Activated CD4-positive, CD25-positive, alpha-beta regulatory T cell treated with anti-CD3 and anti-CD28 coated beads, Interleukin-2, amount 50 U/mL, for 24 hours (primary cell): ENCODE measurements at regions not wholly inside any gene's neighbourhood (a gene's known extent, or its start where the extent isn't known, plus 50 kb on each side); places are given as distances from the start of the nearest gene placed in this dataset.
"Not testable (repeated sequence)": the region's sequence is repeated elsewhere in the genome, so short reads cannot be mapped to it uniquely, and the experiment has no call there.

Experiments used
- ATAC-seq, 2 donors: fragments of 150-1000 bp; cut with Tn5 transposase; one replicate each; pipeline ENCODE4 v1.10.0; 2021; ENCODE audit warnings: mild to moderate bottlenecking in 1 of 2, moderate library complexity in 1 of 2

DNA sequence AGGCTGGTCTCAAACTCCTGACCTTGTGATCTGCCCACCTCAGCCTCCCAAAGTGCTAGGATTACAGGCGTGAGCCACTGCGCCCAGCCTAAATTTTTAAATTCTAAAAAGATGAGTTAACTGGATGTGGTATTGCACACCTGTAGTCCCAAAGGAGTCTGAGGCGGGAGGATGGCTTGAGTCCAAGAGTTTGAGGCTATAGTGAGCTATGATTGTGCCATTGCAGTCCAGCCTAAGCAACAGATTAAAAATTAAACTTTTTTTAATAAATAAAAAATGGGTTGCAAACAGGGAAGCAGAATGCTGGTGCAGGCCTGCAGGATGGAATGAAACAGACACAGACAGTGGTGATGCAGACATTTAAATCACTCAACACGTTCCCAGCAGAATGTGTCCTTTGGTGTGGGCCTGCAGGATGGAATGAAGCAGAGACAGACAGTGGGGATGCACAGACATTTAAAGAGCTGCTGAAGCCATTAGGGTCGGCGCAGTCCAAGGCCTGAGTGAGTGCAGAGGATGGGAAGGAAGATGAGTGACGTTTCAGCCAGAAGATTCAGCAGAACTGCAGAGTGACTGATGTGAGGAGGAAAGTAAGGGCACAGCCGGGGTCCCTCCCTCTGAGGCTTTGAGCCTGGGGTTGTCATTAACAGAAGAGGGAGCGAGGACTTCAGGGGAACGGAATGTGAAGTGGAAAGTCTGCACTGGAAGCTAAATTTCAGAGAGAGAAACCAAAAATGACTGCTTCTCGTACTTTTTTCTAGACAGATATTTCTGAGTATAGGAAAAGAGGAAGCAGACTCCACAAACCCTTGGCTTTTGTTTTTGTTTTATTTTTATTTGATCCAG lies 117.5 kb downstream of the RIN2 start:
- no peak for ATAC-seq

DNA sequence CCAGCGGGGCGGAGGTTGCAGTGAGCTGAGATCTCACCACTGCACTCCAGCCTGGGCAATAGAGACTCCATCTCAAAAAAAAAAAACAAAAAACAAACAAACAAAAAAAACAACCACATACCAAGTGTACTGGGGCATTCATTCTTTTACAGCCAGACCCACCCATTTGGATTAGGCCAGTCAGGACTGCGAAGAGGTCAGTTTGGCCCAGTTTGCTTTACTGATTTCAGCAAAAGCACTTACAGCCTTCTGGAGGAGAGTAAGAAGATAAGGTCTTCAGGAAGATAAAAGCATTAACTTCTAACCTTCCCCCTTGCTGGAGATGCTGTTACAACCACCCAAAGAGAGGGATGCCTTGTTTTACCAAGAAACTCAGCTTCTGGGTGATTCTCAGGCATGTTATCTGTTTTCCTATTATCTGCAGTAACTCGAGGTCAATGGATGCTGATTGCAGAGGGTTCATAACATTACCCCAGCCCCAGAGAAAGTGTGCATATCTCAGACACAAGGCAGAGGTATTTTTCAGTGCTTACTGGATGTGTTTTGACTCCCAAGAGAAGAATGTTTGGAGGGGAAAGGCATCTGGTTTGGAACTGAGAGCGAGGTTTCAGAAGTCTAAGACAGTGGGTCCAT lies 118.9 kb downstream of the RIN2 start:
- ATAC-seq = no peak

DNA sequence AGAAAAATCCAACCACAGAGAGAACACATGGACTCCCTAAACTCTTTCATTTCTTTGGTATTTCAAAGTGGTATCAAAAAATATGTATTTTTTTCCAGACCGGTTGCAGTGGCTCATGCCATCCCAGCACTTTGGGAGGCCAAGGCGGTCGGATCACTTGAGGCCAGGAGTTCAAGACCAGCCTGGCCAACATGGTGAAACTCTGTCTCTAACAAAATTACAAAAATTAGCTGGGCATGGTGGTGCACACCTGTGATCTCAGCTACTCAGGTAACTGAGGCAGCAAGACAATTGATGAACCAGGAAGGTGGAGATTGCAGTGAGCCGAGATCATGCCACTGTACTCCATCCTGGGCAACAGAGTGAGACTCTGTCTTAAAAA lies 121.8 kb downstream of the RIN2 start:
- ATAC-seq = not testable (repeated sequence)

DNA sequence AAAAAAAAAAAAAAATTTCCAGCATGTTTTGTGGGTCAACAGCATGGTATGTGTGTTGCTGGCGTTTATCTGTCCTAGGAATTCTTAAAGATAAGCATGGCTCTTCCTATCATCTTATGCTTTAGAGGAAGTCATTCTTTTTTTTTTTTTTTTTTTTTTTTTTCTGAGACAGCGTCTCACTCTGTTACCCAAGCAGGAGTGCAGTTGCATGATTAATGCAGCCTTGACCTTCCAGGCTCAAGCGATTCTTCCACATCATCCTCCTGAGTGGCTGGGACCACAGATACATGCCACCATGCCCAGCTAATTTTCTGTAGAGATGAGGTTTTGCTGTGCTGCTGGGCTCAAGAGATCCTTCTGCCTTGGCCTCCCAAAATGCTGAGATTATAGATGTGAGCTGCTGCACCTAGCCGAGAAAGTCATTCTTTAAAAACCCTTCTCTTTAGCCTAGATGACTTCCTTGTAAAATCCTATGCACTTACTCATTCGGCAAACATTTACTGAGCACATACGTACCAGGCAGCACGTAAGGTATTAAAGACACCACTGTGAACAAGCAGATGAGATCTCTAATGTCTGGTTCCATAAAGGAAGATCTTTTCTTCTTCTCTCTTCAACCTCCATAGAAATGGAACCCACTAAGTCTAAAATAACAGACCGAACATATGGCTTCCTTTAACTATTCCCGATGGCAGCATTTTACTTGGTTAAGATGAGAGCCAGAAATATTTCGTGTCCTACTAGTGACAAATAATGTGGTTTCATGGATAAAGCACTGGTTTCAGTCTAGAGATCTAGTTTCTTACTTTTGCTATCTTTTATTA lies 122.4 kb downstream of the RIN2 start:
- ATAC-seq = no peak

DNA sequence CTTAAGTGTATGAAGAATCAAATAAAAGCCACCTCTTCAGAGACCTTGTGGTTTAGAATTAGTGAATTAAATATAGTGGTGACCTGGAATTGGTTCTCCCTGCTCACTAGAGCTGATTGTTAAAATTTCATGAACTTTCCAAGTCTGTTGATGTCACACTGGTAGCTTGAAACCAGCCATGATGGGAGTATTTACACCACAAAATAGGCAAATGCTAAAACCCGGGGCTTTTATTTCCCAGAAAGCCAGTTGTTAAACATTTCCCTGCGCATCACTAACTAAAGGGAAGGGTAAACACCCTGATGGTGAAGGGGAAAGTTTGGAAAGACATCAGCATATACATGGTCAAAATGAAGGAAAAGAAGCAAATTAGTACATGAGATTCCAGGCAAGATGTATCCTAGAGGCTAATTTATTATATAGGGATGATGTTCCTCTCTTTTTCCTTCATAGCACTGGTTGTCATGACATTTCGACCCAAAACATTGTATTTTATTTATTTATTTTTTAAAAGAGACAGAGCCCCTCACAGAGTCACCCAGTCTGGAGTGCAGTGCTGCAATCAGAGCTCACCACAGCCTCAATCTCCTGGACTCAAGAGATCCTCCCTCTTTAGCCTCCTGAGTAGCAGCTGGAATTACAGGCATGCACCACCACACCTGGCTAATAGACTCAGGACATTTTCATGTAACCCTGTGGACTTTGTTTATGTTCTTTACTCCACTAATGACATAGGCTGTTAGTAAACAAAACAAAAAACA lies 123.2 kb downstream of the RIN2 start:
- no peak for ATAC-seq

DNA sequence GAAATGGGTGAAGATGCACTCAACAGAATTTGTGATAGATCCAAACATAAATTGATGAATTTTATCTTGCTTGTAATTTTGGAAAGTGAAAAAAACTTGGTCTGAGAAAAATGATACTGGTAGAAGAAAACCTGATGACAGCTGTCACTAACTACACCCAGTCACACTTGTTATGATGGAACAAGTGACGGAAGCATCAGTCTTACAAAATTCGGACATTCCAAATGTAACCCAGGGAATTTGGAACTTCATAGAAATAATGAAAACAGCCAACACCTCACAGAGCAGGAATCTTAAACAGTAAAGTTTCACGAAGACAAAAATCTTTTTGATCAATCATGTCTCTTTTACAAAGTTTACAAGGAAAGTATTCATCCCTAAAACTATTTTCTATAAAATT lies 123.9 kb downstream of the RIN2 start:
- ATAC-seq = no peak

DNA sequence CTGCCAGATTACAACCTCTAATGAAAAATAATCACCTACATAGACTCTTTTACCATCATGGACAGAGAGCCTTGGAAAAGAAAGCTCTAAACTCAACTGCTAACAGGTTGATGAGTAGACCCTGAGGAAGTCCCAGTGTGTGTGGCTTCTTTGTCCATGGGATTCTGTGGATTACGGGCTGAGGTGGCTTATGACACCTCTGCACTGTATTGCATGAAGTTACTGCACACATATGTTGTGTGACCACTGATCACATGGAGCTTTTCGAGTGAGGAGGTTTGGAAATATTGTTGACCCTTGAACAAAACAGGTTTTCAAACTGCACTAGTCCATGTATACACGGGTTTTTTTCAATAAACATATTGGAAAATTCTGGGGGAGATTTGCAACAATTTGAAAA lies 124.4 kb downstream of the RIN2 start:
- ATAC-seq = no peak

DNA sequence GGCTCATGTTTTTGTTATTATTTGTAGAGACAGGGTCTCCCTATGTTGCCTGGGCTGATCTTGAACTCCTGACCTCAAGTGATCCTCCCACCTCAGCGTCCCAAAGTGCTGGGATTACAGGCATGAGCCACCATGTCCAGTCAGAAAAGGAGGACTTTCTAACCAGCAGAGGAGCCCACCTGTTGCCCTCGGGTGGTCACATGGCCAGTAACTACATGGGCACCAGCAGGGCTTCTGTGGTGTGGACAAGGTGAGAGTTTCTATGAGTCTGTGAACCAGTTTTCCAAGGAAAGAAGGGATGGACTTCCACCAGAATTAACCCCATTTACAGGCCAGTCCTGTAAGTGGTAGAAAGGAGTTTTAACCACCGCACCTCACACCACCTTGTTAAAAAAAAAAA lies 125.4 kb downstream of the RIN2 start:
- ATAC-seq = no peak

DNA sequence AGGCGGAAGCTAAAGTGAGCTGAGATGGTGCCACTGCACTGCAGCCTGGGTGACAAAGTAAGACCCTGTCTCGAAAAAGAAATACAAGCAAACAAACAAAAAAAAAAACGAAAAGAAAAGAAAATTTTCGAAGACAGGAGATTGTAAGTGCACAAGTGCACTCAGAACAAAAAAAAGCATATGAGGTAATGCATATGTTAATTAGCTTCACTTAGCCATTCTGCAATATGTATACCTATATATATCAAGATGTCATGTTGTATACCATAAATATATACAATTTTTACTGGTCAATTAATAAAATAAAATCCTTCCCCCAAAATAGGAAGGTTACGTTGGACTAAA lies 127.5 kb downstream of the RIN2 start:
- ATAC-seq = no peak

DNA sequence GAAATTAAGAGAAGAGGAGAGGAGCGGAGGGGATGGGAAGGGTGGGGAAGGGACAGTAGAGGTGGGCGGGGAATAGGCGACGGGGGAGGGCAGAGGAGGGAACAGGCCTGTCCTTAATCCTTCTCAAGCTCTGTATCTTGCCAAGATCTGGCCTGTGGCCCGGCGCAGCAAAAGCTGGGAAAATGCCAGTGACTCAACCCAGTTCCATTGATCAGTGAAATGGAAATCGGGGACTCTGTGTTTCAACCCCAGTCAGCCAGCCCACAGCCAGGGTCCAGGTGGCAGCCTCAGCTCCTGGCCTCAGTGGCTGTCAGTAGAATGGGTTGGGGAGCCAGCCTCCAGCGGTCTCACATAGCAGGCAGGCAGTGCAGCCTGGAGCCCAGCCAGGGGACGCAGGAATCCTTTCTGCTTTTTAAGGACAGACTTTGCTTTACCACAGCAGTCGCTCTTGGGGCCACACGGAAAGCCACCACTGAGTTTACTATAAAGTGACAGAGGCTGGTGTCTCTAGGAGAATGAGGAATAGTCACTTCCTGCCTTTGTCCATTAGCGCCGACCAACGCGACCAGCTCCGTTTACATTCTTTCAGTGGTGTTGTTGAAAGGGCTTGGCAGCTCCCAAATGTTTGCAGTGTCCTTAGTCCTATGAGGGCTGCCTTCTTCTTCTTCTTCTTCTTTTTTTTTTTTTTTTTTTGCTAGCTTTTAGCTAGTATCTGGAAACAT lies 128.0 kb downstream of the RIN2 start:
- ATAC-seq = no peak

DNA sequence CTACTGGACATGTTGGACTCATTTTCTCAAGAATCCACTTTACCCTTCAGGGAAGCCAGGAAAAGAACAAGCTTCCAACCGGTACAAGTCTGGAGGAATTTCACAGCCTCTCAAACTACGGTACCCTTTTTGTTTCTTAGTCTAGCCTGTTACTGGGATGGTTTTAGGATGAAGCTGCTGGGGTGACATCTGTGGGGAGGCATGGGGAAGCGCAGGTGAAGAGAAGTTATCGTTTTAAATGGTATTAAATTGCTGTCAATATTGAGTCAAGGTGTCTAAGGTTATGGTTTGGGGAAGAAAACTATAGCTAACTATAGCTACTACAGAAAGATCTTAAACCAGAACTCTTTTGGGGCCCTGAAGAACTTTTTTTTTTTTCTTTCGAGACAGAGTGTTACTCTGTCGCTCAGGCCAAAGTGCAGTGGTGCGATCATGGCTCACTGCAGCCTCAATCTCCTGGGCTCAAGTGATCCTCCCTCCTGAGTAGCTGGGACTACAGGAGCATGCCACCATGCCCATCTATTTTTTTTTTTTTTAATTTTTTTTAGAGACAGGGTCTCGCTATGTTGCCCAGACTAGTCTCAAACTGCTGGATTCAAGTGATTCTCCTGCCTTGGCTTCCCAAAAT lies 128.7 kb downstream of the RIN2 start:
- ATAC-seq = no peak

DNA sequence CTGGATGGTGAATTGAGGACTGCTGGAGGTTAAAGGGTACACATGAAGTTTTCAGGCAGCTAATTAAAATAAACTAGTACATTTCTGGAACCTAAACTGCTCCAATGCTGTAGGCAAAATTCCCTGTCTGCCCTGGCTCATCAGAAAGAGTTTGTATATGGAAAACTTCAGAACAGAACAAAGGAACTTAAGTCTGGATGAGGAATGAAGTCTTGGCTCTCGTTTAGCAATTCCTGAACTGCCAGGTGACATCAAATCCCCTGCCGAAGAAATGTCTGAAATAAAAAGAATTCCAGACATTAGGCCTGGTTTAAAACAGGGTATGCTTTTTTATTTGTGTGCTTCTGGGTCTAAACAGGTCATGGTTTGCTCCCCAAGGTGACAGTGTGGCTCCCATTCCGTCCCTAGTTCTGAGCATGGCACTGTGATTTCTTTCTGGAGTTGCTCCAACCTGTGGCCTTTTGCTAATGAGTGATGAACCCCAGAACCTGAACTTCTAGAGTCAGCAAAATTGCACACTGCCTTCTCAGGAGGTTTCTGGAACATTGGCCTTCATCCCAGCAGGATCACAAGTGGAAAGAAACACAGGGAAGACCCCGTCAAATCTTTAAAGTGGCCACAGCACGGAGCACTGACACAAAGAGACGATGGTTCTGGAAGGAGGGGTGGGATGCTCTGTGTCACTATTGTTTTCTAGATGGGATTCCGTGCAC lies 129.4 kb upstream of the NAA20 start:
- no peak for ATAC-seq

DNA sequence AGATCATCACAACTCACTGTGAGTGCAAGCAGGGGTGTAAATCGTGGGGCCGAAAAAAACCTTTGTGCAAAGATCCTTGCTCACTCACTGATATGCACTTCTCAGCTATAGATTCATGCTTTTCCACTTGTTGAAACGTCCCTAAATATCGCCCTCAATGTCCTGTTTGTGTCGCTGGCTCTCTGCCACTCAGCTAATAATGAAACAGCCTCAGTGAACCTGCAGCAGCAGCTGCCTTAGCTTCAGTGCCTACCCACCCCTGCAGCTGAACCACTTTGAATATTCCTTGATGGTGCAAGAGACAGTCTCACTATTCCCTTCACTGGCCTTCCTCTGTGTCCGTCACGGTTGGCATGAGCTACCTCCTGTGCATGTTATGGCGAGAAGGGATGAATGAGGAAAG lies 128.9 kb upstream of the NAA20 start:
- no peak for ATAC-seq

DNA sequence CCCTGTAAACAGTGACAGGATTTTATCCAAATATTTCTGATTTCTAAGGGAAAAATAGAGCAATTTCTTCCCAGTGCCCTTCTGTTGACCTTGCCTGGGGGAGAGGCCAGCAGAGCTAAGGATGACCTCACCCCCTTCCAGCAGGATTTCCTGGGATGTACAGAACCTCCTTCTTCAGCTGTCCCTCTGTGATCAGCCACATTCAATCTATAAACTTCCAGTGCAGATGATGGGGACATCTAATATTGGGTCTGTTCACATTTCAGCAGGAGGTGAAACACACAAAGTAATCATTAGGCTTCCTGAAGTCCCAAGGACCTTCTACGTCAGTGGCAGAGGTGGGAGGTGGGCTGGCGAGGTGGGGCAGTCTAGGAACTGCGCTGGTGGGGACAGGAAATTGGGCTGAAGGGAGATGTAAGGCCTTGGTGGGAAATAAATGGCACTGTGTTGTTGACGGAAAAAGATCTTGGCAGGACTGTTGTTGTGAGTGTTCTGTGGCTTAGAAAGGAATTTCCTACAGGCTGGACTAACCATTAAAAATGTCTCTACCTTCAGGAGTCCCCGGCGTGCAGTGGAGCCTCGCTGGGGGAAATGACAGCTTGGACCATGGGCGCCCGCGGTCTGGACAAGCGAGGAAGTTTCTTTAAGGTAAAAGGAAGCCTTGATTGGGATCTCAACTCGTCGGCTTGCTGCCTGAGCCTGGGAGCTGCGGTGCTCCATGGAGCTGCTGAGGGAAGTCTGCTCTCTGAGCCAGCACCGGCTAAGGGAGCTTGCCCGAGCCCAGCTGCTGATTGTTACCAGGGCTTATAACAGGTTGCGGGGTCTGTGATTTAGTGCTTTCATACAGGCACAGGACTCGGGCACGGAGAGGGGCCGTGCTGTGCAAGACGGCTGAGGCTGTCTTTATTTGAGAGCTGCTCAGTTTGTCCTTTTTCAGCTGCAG lies 127.9 kb upstream of the NAA20 start:
- no peak for ATAC-seq

DNA sequence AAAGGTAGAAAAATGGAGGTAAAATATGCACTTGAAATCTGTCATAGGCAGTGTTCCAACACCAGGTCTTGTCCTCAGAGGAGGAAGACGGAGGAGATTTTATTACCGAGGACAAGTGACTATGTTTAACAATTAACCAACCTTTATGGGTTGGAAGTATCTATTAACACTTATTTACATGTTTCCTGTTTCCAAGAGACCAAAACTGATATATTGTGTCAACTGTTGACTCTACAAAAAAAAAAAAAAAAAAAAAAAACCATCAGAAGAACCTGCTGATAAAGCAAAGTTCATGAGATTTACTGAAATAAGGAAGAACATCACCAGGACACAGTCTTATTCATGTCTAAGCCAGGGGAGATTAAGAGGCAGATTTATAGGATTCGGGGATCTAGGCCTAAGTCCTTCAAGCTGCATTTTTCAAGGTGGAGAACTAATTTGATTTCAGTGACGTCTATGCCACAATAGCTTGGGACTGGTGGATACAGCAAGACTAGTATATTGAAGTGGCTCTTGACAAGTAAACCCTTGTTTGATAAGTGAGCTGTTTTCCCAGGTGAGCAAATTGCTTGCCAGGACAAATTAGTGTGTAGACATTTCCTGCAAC lies 126.6 kb upstream of the NAA20 start:
- ATAC-seq = no peak

DNA sequence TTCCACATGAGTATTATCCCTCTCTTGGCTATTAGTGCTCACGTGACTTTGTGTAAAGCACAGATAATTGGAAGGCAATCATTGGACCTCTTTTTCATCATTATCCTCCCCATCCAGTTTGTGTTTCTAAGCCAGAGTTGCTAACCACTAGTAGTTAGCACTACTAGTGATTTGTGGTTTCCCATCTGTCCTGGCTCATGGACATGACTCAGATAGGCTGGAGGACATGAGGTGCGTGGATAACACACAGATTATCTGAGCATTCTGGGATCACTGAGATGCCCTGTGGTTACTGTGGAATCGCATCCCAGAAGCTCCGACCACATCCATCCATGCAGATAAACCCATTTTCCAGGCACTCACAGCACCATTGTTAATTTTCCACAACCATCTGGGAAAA lies 123.8 kb upstream of the NAA20 start:
- ATAC-seq = no peak

DNA sequence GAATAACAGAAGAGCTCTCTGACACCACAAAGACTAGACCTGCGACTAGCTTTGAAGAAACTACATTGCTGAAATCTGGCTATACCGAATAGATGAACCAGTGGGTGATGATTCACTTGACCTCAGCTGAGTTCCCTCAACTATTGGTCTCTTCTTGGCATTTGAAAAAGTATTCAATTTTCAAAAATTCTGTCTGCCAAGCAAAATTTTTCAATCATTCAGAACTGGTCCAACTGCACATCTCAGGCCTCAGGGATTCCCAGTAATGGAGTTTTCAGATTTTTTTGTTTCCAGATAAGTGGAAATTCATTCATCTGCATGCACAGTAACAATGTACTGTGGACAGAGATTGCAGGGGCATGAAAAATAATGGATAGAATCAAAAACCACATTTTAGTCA lies 121.4 kb upstream of the NAA20 start:
- ATAC-seq = no peak

DNA sequence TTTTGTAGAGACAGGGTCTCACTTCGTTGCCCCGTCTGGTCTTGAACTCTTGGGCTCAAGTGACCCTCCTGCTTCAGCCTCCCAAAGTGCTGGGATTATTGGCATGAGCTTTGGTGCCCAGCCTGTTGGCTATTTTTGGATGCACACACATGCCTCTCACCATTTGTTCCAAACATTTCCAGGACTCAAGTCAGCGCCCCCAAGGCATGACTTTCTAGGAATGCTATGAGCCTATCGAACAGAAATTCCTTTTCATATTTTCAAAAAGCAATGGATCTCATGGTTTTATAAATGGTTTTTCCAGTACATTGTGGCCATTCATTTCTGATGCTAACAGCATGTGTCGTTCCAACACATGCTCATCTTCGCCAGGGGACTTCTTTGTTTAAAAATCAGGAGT lies 119.3 kb upstream of the NAA20 start:
- no peak for ATAC-seq

DNA sequence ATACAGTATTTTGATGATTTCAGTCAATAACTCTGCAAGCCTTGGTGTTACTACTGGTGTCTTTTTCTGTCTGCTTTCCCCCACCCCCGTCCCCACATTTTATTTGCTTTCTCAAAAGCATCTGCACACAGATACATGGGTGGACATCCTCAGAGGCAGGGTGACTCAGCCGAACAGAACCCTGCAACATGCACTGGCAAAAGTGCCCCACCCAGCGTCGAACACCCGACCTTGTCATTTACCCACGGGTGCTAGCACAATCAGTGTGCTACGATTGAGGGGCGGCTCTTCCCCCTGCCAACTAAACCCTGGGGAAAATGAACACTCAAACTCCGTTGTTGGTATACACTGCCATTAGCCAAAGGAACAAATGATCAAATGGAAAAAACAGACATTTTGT lies 115.9 kb upstream of the NAA20 start:
- ATAC-seq = no peak
